Tibial nerve (tissue), 4 donors: ENCODE measurements at regions not wholly inside any gene's neighbourhood (a gene's known extent, or its start where the extent isn't known, plus 50 kb on each side); places are given as distances from the start of the nearest gene placed in this dataset.
A peak's percentile ranks its signal among the peaks of the same experiment; 100 is the strongest.

Experiments used
- DNase-seq, 2 donors: peaks; one replicate each; pipeline ENCODE4 v3.0.0-alpha.2; 2019; ENCODE audit warnings: low spot score in 2 of 2
- H3K27ac ChIP-seq, 4 donors: fragments of 200-600 bp; sonication (generic) in 3 of 4; one replicate each; pipeline ENCODE4 v1.5.1; 2017 to 2019; ENCODE audit warnings: mild to moderate bottlenecking in 1 of 4
- H3K27me3 ChIP-seq, 2 donors: fragments of 200-600 bp; sonication (generic) in 1 of 2; one replicate each; pipeline versions ENCODE4 v1.5.1 to v1.6.0; 2017 to 2019
- H3K36me3 ChIP-seq, 3 donors: fragments of 200-600 bp; sonication (generic); one replicate each; pipeline ENCODE4 v1.5.1; 2018 to 2019
- H3K4me1 ChIP-seq, 4 donors: fragments of 200-600 bp; sonication (generic) in 3 of 4; one replicate each; pipeline ENCODE4 v1.5.1; 2017 to 2019
- H3K4me3 ChIP-seq, 4 donors: fragments of 200-600 bp; sonication (generic) in 3 of 4; one replicate each; pipeline ENCODE4 v1.5.1; 2017 to 2019; ENCODE audit warnings: mild to moderate bottlenecking in 1 of 4, moderate library complexity in 1 of 4
- H3K9me3 ChIP-seq, 4 donors: fragments of 200-600 bp; sonication (generic) in 3 of 4; one replicate each; pipeline ENCODE4 v1.5.1; 2017 to 2019
- CTCF ChIP-seq, 5 experiments: fragments of 200-600 bp in 3 of 5; fragments of 450-650 bp in 2 of 5; sonication (generic) in 3 of 5; IDR thresholded peaks; one replicate each; pipeline ENCODE4 v1.5.1; 2016 to 2019; ENCODE audit warnings: antibody characterized with exemption in 5 of 5, mild to moderate bottlenecking in 3 of 5, moderate library complexity in 2 of 5
- EP300 ChIP-seq, 2 donors: sonication (generic); formaldehyde crosslinking; IDR thresholded peaks; one replicate each; pipeline ENCODE4 v1.6.1; 2017; ENCODE audit warnings: antibody characterized with exemption in 2 of 2, mild to moderate bottlenecking in 1 of 2
- POLR2A ChIP-seq, 2 donors: fragments of 450-650 bp; IDR thresholded peaks; one replicate each; pipeline ENCODE4 v1.6.1; 2017; ENCODE audit warnings: antibody characterized with exemption in 2 of 2, mild to moderate bottlenecking in 2 of 2, moderate library complexity in 2 of 2
- WGBS, 2 donors: methylation state at CpG; one replicate each; pipeline ENCODE4 v1.1.5; 2018; 5-methylcytosine and 5-hydroxymethylcytosine counted together

GRCh38 chr5:173741087-173741486 lies 124.6 kb upstream of the BOD1 start:
- no peak overlapping the region for H3K27ac ChIP-seq
- H3K4me1 ChIP-seq = peaks cover 0 to 5% (median 0%) of the 10 kb centered on the region in 4 donors
- no peak for DNase-seq
- WGBS, 2 donors = 70 to 94% methylated on average over 8 of the region's 8 CpGs
- no peaks in the 10 kb centered on the region for H3K9me3 ChIP-seq
- no peaks in the 10 kb centered on the region for H3K27me3 ChIP-seq
- TF ChIP-seq POLR2A (IDR thresholded peaks at IDR 0.05) = no peak
- no peak for TF ChIP-seq EP300 (IDR thresholded peaks at IDR 0.05)
- H3K4me3 ChIP-seq = no peak overlapping the region
- H3K36me3 ChIP-seq = no peaks in the 10 kb centered on the region

- H3K4me3 ChIP-seq = no peak overlapping the region
- H3K9me3 ChIP-seq = no peaks in the 10 kb centered on the region
- DNase-seq = no peak
- 81 to 92% methylated on average over 5 of the region's 5 CpGs for WGBS, 2 donors
- no peaks in the 10 kb centered on the region for H3K36me3 ChIP-seq
- H3K4me1 ChIP-seq = peaks cover 0 to 5% (median 0%) of the 10 kb centered on the region in 4 donors
- H3K27ac ChIP-seq = no peak overlapping the region
- TF ChIP-seq CTCF (IDR thresholded peaks at IDR 0.05) (no peak), POLR2A (IDR thresholded peaks at IDR 0.05) (no peak), EP300 (IDR thresholded peaks at IDR 0.05) (no peak)
- no peaks in the 10 kb centered on the region for H3K27me3 ChIP-seq
Observed at GRCh38 chr5:173741729-173742431, 125.4 kb upstream of the BOD1 start.

GRCh38 chr5:173742432-173742816 lies 126.0 kb upstream of the BOD1 start:
- no peak overlapping the region for H3K4me3 ChIP-seq
- 75 to 81% methylated on average over 3 of the region's 3 CpGs for WGBS, 2 donors
- no peak for TF ChIP-seq CTCF (IDR thresholded peaks at IDR 0.05)
- no peak for TF ChIP-seq POLR2A (IDR thresholded peaks at IDR 0.05)
- TF ChIP-seq EP300 (IDR thresholded peaks at IDR 0.05) = no peak
- H3K9me3 ChIP-seq = no peaks in the 10 kb centered on the region
- no peaks in the 10 kb centered on the region for H3K36me3 ChIP-seq
- H3K27ac ChIP-seq = no peak overlapping the region
- H3K27me3 ChIP-seq = no peaks in the 10 kb centered on the region
- DNase-seq = no peak
- H3K4me1 ChIP-seq = peaks cover 0 to 5% (median 0%) of the 10 kb centered on the region in 4 donors

- Histone ChIP-seq H3K9me3 (no peaks in the 10 kb centered on the region), H3K4me3 (no peak overlapping the region), H3K36me3 (no peaks in the 10 kb centered on the region), H3K27me3 (no peaks in the 10 kb centered on the region), H3K27ac (no peak overlapping the region), H3K4me1 (peaks cover 0 to 5% (median 0%) of the 10 kb centered on the region in 4 donors)
- TF ChIP-seq CTCF (IDR thresholded peaks at IDR 0.05) (no peak), POLR2A (IDR thresholded peaks at IDR 0.05) (no peak), EP300 (IDR thresholded peaks at IDR 0.05) (no peak)
- no peak for DNase-seq
- WGBS, 2 donors = 84% methylated on average over 9 of the region's 9 CpGs
Observed at GRCh38 chr5:173743641-173744343, 127.3 kb upstream of the BOD1 start.

- Histone ChIP-seq H3K36me3 (no peaks in the 10 kb centered on the region), H3K4me1 (peaks cover 0 to 5% (median 0%) of the 10 kb centered on the region in 4 donors), H3K9me3 (no peaks in the 10 kb centered on the region), H3K27me3 (no peaks in the 10 kb centered on the region), H3K27ac (peak overlapping the region in 1 of 4 donors; percentile 8), H3K4me3 (no peak overlapping the region)
- WGBS, 2 donors = 25 to 40% methylated on average over 8 of the region's 8 CpGs
- no peak for DNase-seq
- TF ChIP-seq POLR2A (IDR thresholded peaks at IDR 0.05) (no peak), EP300 (IDR thresholded peaks at IDR 0.05) (no peak), CTCF (IDR thresholded peaks at IDR 0.05) (no peak)
Observed at GRCh38 chr5:173744551-173744950, 128.1 kb upstream of the BOD1 start.
